Astrocyte (in vitro differentiated cells and primary cell): ENCODE measurements at regions not wholly inside any gene's neighbourhood (a gene's known extent, or its start where the extent isn't known, plus 50 kb on each side); places are given as distances from the start of the nearest gene placed in this dataset.

Experiments
- DNase-seq: peaks from one replicate; pipeline ENCODE4 v3.0.0-alpha.2; 2010; ENCODE audit warnings: low read depth
- FAIRE-seq: peaks from 2 replicates; lab custom pipeline; 2011; peaks lifted over from hg19 to GRCh38; lab: Jason Lieb, UNC
- H2AFZ ChIP-seq: 2 replicates; pipeline ENCODE4 v1.6.0; 2012; ENCODE audit warnings: low read depth, low read length, inconsistent platforms
- H3K27ac ChIP-seq: 2 replicates; pipeline ENCODE4 v1.5.1; 2011; ENCODE audit warnings: low read depth, low read length, inconsistent platforms
- H3K27me3 ChIP-seq: 2 replicates; pipeline ENCODE4 v1.6.0; 2011; ENCODE audit warnings: low read length, inconsistent platforms; ENCODE audit not compliant: insufficient read depth
- H3K36me3 ChIP-seq: 2 replicates; pipeline ENCODE4 v1.5.1; 2011; ENCODE audit warnings: low read length, inconsistent platforms; ENCODE audit not compliant: insufficient read depth
- H3K4me1 ChIP-seq: 2 replicates; pipeline ENCODE4 v1.5.1; 2011; ENCODE audit warnings: low read length, inconsistent platforms; ENCODE audit not compliant: insufficient read depth
- H3K4me2 ChIP-seq: 2 replicates; pipeline ENCODE4 v1.6.0; 2012; ENCODE audit warnings: low read length, inconsistent platforms
- H3K4me3 ChIP-seq: 2 replicates; pipeline ENCODE4 v1.5.1; 2011; ENCODE audit warnings: low read depth, mild to moderate bottlenecking, low read length, inconsistent platforms; ENCODE audit not compliant: insufficient read depth
- H3K79me2 ChIP-seq: 2 replicates; pipeline ENCODE4 v1.6.0; 2012; ENCODE audit warnings: mild to moderate bottlenecking, low read length, inconsistent platforms; ENCODE audit not compliant: insufficient read depth
- H3K9ac ChIP-seq: 2 replicates; pipeline ENCODE4 v1.6.0; 2012; ENCODE audit warnings: mild to moderate bottlenecking, low read length, inconsistent platforms
- H3K9me3 ChIP-seq: 2 replicates; pipeline ENCODE4 v1.5.1; 2012; ENCODE audit warnings: low read depth, mild to moderate bottlenecking, low read length, inconsistent platforms; ENCODE audit not compliant: insufficient read depth
- H4K20me1 ChIP-seq: 2 replicates; pipeline ENCODE4 v1.6.0; 2012; ENCODE audit warnings: low read length, inconsistent platforms; ENCODE audit not compliant: insufficient read depth
- H3K27ac Mint-ChIP-seq: one replicate; pipeline ENCODE4 v1.8.0; 2021; ENCODE audit warnings: mild to moderate bottlenecking, mixed read lengths; ENCODE audit not compliant: unreplicated experiment
- H3K27me3 Mint-ChIP-seq: one replicate; pipeline ENCODE4 v1.8.0; 2021; ENCODE audit warnings: low read depth, mixed read lengths; ENCODE audit not compliant: unreplicated experiment
- H3K36me3 Mint-ChIP-seq: one replicate; pipeline ENCODE4 v1.8.0; 2021; ENCODE audit warnings: low read depth, mixed read lengths; ENCODE audit not compliant: unreplicated experiment
- H3K4me1 Mint-ChIP-seq: one replicate; pipeline ENCODE4 v1.8.0; 2021; ENCODE audit warnings: low read depth, mixed read lengths; ENCODE audit not compliant: unreplicated experiment
- H3K4me3 Mint-ChIP-seq: one replicate; pipeline ENCODE4 v1.8.0; 2021; ENCODE audit warnings: mild to moderate bottlenecking, moderate library complexity, mixed read lengths; ENCODE audit not compliant: unreplicated experiment
- H3K9me3 Mint-ChIP-seq: one replicate; pipeline ENCODE4 v1.8.0; 2021; ENCODE audit warnings: mild to moderate bottlenecking, mixed read lengths; ENCODE audit not compliant: unreplicated experiment
- EZH2 ChIP-seq: IDR thresholded peaks from 2 replicates; pipeline ENCODE4 v1.6.1; 2012; ENCODE audit warnings: mild to moderate bottlenecking, low read length, inconsistent platforms; ENCODE audit not compliant: insufficient read depth
- TF ChIP-seq, protein P1 (sequence below): IDR thresholded peaks from 2 replicates; pipeline ENCODE4 v1.5.1; 2011; ENCODE audit warnings: low read depth, mild to moderate bottlenecking, inconsistent platforms, low read length, moderate library complexity; ENCODE audit not compliant: insufficient read depth

DNA sequence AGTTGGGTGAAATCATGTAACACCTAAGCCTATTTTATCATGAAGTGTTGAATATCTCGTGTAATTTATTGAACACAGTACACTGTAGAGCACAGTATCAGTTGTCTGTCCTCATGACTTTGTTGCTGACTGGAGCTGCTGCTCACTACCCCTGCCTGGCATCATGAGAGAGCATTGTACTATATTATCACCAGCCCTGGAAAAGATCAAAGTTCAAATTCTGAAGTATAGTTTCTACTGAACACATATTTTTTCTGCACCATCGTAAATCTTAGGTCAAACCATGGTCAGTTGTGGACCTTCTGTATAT lies 169.3 kb upstream of the RAI14 start:
- Mint-ChIP-seq H3K9me3 (no peaks in the 10 kb centered on the region), H3K36me3 (no peaks in the 10 kb centered on the region), H3K4me3 (no peak overlapping the region), H3K27me3 (no peaks in the 10 kb centered on the region), H3K27ac (no peak overlapping the region), H3K4me1 (peaks cover 48% of the 10 kb centered on the region)
- Histone ChIP-seq H3K4me2 (peak overlapping the region; percentile 74), H3K9me3 (peaks cover 5% of the 10 kb centered on the region), H3K4me3 (no peak overlapping the region), H3K36me3 (no peaks in the 10 kb centered on the region), H3K4me1 (peaks cover 32% of the 10 kb centered on the region), H4K20me1 (no peaks in the 10 kb centered on the region), H3K27ac (peak overlapping the region; percentile 83), H3K27me3 (no peaks in the 10 kb centered on the region), H3K79me2 (no peaks in the 10 kb centered on the region), H2AFZ (no peak overlapping the region), H3K9ac (peak overlapping the region; percentile 27)
- FAIRE-seq (no peak), DNase-seq (no peak)
- TF ChIP-seq EZH2: no peak
- TF ChIP-seq, protein P1, sequence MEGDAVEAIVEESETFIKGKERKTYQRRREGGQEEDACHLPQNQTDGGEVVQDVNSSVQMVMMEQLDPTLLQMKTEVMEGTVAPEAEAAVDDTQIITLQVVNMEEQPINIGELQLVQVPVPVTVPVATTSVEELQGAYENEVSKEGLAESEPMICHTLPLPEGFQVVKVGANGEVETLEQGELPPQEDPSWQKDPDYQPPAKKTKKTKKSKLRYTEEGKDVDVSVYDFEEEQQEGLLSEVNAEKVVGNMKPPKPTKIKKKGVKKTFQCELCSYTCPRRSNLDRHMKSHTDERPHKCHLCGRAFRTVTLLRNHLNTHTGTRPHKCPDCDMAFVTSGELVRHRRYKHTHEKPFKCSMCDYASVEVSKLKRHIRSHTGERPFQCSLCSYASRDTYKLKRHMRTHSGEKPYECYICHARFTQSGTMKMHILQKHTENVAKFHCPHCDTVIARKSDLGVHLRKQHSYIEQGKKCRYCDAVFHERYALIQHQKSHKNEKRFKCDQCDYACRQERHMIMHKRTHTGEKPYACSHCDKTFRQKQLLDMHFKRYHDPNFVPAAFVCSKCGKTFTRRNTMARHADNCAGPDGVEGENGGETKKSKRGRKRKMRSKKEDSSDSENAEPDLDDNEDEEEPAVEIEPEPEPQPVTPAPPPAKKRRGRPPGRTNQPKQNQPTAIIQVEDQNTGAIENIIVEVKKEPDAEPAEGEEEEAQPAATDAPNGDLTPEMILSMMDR: no peak

DNA sequence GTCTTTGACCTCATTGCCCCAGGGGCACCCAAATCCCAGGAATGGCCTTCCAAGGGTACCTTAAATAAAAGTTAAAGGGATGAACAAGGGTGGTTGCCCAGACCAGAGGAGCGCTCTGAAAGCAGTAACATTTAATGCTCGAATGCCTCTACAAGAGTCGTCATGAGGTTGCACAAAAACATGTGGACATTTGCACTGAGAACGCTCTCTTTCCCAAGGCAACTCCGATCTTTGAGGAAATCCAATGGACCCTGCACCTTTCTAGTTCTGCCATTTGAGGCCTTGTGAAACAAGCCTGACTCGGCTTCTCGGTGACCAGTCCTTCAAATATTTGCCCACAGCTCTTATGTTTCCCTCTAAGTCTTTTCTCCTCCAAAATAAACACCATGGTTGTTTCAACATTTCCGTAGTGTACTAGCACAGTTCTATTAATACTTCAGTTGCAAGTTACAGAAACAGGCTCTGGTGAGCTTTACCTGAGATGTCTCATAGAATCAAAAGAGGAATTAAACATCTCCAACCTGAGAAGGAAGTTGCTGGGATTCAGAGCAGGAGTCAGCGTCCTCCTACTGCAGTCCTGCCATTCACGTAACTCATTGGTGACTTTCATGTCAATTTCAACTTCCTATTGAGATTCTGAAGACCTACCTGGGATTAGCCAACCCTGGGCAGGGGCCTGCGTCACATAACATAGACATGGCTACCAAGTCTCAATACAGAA lies 168.8 kb upstream of the RAI14 start:
- Mint-ChIP-seq H3K9me3 (no peaks in the 10 kb centered on the region), H3K27ac (peak overlapping the region; percentile 8), H3K27me3 (no peaks in the 10 kb centered on the region), H3K4me1 (peaks cover 48% of the 10 kb centered on the region), H3K4me3 (no peak overlapping the region), H3K36me3 (no peaks in the 10 kb centered on the region)
- peak; percentile 96 for DNase-seq
- Histone ChIP-seq H3K36me3 (no peaks in the 10 kb centered on the region), H3K27me3 (no peaks in the 10 kb centered on the region), H3K4me1 (peaks cover 32% of the 10 kb centered on the region), H3K4me3 (peak overlapping the region; percentile 8), H3K79me2 (no peaks in the 10 kb centered on the region), H3K9me3 (peaks cover 5% of the 10 kb centered on the region), H2AFZ (no peak overlapping the region), H3K4me2 (peak overlapping the region; percentile 74), H3K27ac (peak overlapping the region; percentile 83), H4K20me1 (no peaks in the 10 kb centered on the region), H3K9ac (peak overlapping the region; percentile 66)
- no peak for TF ChIP-seq EZH2
- TF ChIP-seq, protein P1: no peak
- FAIRE-seq: peak; percentile 81

DNA sequence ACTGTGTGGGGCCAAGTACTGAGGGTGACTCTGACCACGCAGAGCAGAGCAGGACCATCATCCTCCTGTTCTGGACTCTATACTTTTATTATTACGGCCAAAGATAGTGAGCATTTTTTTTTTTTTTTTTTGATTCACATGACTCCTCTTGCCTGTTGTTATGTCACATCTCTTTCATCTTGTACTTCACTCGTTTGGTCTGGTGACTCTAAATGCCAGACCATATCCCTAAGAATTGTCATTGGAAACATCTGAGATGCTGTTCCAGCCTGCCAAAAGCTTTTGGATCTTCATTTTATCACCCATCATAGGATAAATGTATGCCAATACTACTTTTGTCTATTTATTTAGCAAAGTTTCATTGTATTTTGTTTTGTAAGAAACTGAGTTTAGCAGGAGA lies 168.2 kb upstream of the RAI14 start:
- Mint-ChIP-seq H3K36me3 (no peaks in the 10 kb centered on the region), H3K4me1 (peaks cover 48% of the 10 kb centered on the region), H3K27me3 (no peaks in the 10 kb centered on the region), H3K27ac (peak overlapping the region; percentile 59), H3K9me3 (no peaks in the 10 kb centered on the region), H3K4me3 (no peak overlapping the region)
- Histone ChIP-seq H3K79me2 (no peaks in the 10 kb centered on the region), H3K4me3 (no peak overlapping the region), H3K36me3 (no peaks in the 10 kb centered on the region), H3K4me1 (peaks cover 32% of the 10 kb centered on the region), H3K27ac (peak overlapping the region; percentile 83), H3K9ac (peak overlapping the region; percentile 66), H4K20me1 (no peaks in the 10 kb centered on the region), H3K4me2 (peak overlapping the region; percentile 74), H3K27me3 (no peaks in the 10 kb centered on the region), H3K9me3 (peaks cover 2% of the 10 kb centered on the region), H2AFZ (no peak overlapping the region)
- DNase-seq (no peak), FAIRE-seq (no peak)
- TF ChIP-seq EZH2: no peak
- TF ChIP-seq, protein P1: no peak
